Common myeloid progenitor, CD34-positive (primary cell): ENCODE measurements at regions not wholly inside any gene's neighbourhood (a gene's known extent, or its start where the extent isn't known, plus 50 kb on each side); places are given as distances from the start of the nearest gene placed in this dataset.

Experiments used
- CTCF ChIA-PET: fragments of 350-600 bp; sonication (Branson Sonifier 250); formaldehyde crosslinking; loops from one replicate; lab custom pipeline; 2021; ENCODE audit warnings: antibody characterized with exemption; lab: Charles Lee
- POLR2A ChIA-PET: fragments of 350-600 bp; sonication (Branson Sonifier 250); formaldehyde crosslinking; loops from one replicate; lab custom pipeline; 2021; ENCODE audit warnings: antibody characterized with exemption; lab: Charles Lee
- DNase-seq, 3 donors: peaks; one replicate each; pipeline versions ENCODE4 v3.0.0 to v3.0.0-alpha.2; 2013
- H3K27ac ChIP-seq, 2 experiments: 1 replicate in 1 of 2; 2 replicates in 1 of 2; pipeline ENCODE4 v1.7.0; 2013; ENCODE audit warnings: inconsistent platforms in 2 of 2, low read length in 2 of 2, mild to moderate bottlenecking in 2 of 2, low read depth in 1 of 2, moderate library complexity in 1 of 2; ENCODE audit not compliant: severe bottlenecking in 2 of 2, insufficient read depth in 1 of 2, poor library complexity in 1 of 2
- H3K27me3 ChIP-seq, 5 experiments: replicated peaks in 2 of 5; 1 replicate in 3 of 5; 2 replicates in 2 of 5; pipeline versions ENCODE4 v1.6.1 to v1.7.0; 2013; ENCODE audit warnings: low read length in 4 of 5, mild to moderate bottlenecking in 2 of 5, moderate library complexity in 2 of 5, inconsistent platforms in 1 of 5; ENCODE audit not compliant: insufficient read depth in 5 of 5, control insufficient read depth in 4 of 5
- H3K36me3 ChIP-seq, 4 experiments: 1 replicate in 2 of 4; 2 replicates in 2 of 4; pipeline versions ENCODE4 v1.6.1 to v1.7.0; 2013; ENCODE audit warnings: low read length in 3 of 4, control low read depth in 1 of 4, mild to moderate bottlenecking in 1 of 4; ENCODE audit not compliant: control insufficient read depth in 4 of 4, insufficient read depth in 4 of 4
- H3K4me1 ChIP-seq, 4 experiments: 1 replicate in 3 of 4; 2 replicates in 1 of 4; pipeline versions ENCODE4 v1.6.1 to v1.7.1; 2013; ENCODE audit warnings: low read length in 3 of 4, mild to moderate bottlenecking in 3 of 4, control low read depth in 1 of 4, inconsistent platforms in 1 of 4, moderate library complexity in 1 of 4; ENCODE audit not compliant: control insufficient read depth in 4 of 4, insufficient read depth in 4 of 4; ENCODE audit errors: control extremely low read depth in 1 of 4
- H3K4me3 ChIP-seq, 7 experiments: 1 replicate in 4 of 7; 2 replicates in 3 of 7; pipeline versions ENCODE4 v1.5.1 to v1.7.0; 2013; ENCODE audit warnings: mild to moderate bottlenecking in 7 of 7, low read length in 6 of 7, moderate library complexity in 6 of 7, inconsistent platforms in 2 of 7, low read depth in 2 of 7, control low read depth in 1 of 7; ENCODE audit not compliant: insufficient read depth in 4 of 7, control insufficient read depth in 1 of 7; ENCODE audit errors: extremely low read depth in 1 of 7
- H3K9me3 ChIP-seq, 5 experiments: 1 replicate in 4 of 5; 2 replicates in 1 of 5; pipeline versions ENCODE4 v1.6.1 to v1.7.1; 2013; ENCODE audit warnings: low read length in 4 of 5, mild to moderate bottlenecking in 2 of 5, inconsistent platforms in 1 of 5, low read depth in 1 of 5, moderate library complexity in 1 of 5; ENCODE audit not compliant: control insufficient read depth in 4 of 5, insufficient read depth in 2 of 5; ENCODE audit errors: control extremely low read depth in 1 of 5
- WGBS: methylation state at CpG from one replicate; pipeline ENCODE4 v1.1.5; 2013; ENCODE audit not compliant: insufficient coverage; 5-methylcytosine and 5-hydroxymethylcytosine counted together

GRCh38 chr6:156432543-156432942 is 344.6 kb upstream of the ARID1B start:
- DNase-seq: no peak
- H3K9me3 ChIP-seq: peaks cover 0 to 7% (median 2%) of the 10 kb centered on the region in 5 experiments
- H3K27me3 ChIP-seq: no peaks in the 10 kb centered on the region
- H3K4me1 ChIP-seq: peaks cover 0 to under 1% (median 0%) of the 10 kb centered on the region in 4 experiments
- ChIA-PET POLR2A (no interaction called here), CTCF (interaction anchor here (1.4 kb wide), 1 partner anchor 39 kb away, joined by 3 read pairs; no protein-coding TSS in a partner anchor)
- H3K36me3 ChIP-seq: no peaks in the 10 kb centered on the region
- H3K27ac ChIP-seq: no peak overlapping the region
- no peak overlapping the region for H3K4me3 ChIP-seq
- WGBS: 96% methylated on average over 3 of the region's 3 CpGs

- DNase-seq: no peak
- POLR2A ChIA-PET: interaction anchor here (0.7 kb wide), 1 partner anchor 501 kb away, joined by 3 read pairs; no protein-coding TSS in a partner anchor
- Histone ChIP-seq H3K36me3 (no peaks in the 10 kb centered on the region), H3K9me3 (peaks cover 0 to 7% (median 2%) of the 10 kb centered on the region in 5 experiments), H3K4me1 (peaks cover 0 to 16% (median 0%) of the 10 kb centered on the region in 4 experiments), H3K27me3 (no peaks in the 10 kb centered on the region), H3K4me3 (no peak overlapping the region), H3K27ac (no peak overlapping the region)
- no CpG with 5 or more reads among the region's 3 CpGs for WGBS
- CTCF ChIA-PET: no interaction called here
Measured at GRCh38 chr6:156430386-156430785, 346.8 kb upstream of the ARID1B start.

GRCh38 chr6:156427345-156427744 is 349.8 kb upstream of the ARID1B start:
- POLR2A ChIA-PET: no interaction called here
- Histone ChIP-seq H3K9me3 (peaks cover 0 to 7% (median 0%) of the 10 kb centered on the region in 5 experiments), H3K4me1 (peaks cover 8 to 41% (median 22%) of the 10 kb centered on the region in 4 experiments), H3K27ac (no peak overlapping the region), H3K27me3 (no peaks in the 10 kb centered on the region), H3K36me3 (no peaks in the 10 kb centered on the region), H3K4me3 (no peak overlapping the region)
- 20% methylated on average over 2 of the region's 2 CpGs for WGBS
- DNase-seq: peak; percentile 49 to 92 (median 90)
- CTCF ChIA-PET: interaction anchor here (1.0 to 1.3 kb wide), 2 partner anchors 10 to 165 kb away, joined by 3 read pairs; no protein-coding TSS in a partner anchor

- peaks cover 0 to 8% (median 6%) of the 10 kb centered on the region in 5 experiments for H3K9me3 ChIP-seq
- H3K4me1 ChIP-seq: peaks cover 8 to 43% (median 22%) of the 10 kb centered on the region in 4 experiments
- H3K36me3 ChIP-seq: no peaks in the 10 kb centered on the region
- H3K27ac ChIP-seq: no peak overlapping the region
- H3K27me3 ChIP-seq: no peaks in the 10 kb centered on the region
- 71% methylated on average over 3 of the region's 6 CpGs for whole genome bisulfite sequencing
- ChIA-PET CTCF (no interaction called here), POLR2A (no interaction called here)
- DNase-seq: peak; percentile 24 to 87 (median 77)
- H3K4me3 ChIP-seq: no peak overlapping the region
Measured at GRCh38 chr6:156425359-156426020, 351.7 kb upstream of the ARID1B start.

DNA sequence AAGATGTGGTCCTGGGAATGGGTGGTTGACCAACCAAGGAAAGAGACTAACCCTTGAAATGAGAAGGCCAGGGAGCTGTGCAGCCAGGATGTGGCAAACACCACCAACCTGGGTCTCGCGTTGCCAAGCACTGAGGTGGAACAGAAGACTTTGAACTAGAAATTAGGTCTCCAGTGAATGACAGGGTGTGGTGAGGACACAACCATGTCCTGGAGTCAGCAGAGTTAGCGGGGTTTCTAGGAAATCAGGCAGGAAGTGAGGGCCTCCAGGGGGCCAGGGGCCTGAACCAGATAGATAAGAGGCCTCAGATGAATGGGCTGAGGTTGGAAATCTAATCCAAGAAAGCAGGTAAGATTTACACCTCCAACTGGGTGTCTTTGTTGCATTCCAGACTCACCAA is 353.3 kb upstream of the ARID1B start:
- WGBS: 3% methylated on average over 3 of the region's 3 CpGs
- peak; percentile 48 to 92 (median 88) for DNase-seq
- H3K27ac ChIP-seq: no peak overlapping the region
- no peaks in the 10 kb centered on the region for H3K27me3 ChIP-seq
- peaks cover 8 to 43% (median 22%) of the 10 kb centered on the region in 4 experiments for H3K4me1 ChIP-seq
- peak overlapping the region in 3 of 7 experiments; percentile 20 to 43 (median 41) for H3K4me3 ChIP-seq
- ChIA-PET CTCF (interaction anchor here (1.3 to 1.7 kb wide), 2 partner anchors 12 to 148 kb away, joined by 3 read pairs; no protein-coding TSS in a partner anchor), POLR2A (interaction anchor here (0.8 kb wide), 1 partner anchor 144 kb away, joined by 3 read pairs; no protein-coding TSS in a partner anchor)
- H3K9me3 ChIP-seq: peaks cover 0 to 11% (median 0%) of the 10 kb centered on the region in 5 experiments
- no peaks in the 10 kb centered on the region for H3K36me3 ChIP-seq

DNA sequence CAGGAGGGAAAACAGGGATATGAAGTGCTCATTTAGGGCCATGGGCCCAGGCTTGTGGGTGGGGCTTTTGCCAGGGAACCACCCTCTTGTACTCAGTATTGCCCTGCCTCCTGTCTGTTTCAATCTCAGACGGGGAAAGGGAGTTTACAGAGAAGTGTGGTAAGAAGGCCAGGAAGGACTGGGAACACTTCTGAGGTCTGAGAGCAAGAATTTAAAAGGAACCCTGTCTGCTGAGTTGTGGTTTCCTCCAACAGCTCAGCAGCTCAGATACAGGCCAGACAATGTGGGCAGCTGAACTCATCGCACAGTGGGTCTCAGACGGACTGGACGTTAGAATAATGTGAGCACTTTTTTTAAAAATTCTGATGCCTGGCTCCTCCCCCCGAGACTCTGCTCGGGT is 354.1 kb upstream of the ARID1B start:
- peak; percentile 49 to 87 (median 77) for DNase-seq
- Histone ChIP-seq H3K27ac (peak overlapping the region; percentile 3 to 18), H3K4me1 (peaks cover 8 to 43% (median 22%) of the 10 kb centered on the region in 4 experiments), H3K4me3 (peak overlapping the region in 3 of 7 experiments; percentile 35 to 43 (median 41)), H3K27me3 (no peaks in the 10 kb centered on the region), H3K36me3 (no peaks in the 10 kb centered on the region), H3K9me3 (peaks cover 0 to 11% (median 0%) of the 10 kb centered on the region in 5 experiments)
- POLR2A ChIA-PET: interaction anchor here (0.8 kb wide), 1 partner anchor 143 kb away, joined by 3 read pairs; no protein-coding TSS in a partner anchor
- WGBS: 0% methylated on average over 6 of the region's 6 CpGs
- CTCF ChIA-PET: interaction anchor here (1.3 to 1.7 kb wide), 2 partner anchors 11 to 147 kb away, joined by 3 read pairs; no protein-coding TSS in a partner anchor

DNA sequence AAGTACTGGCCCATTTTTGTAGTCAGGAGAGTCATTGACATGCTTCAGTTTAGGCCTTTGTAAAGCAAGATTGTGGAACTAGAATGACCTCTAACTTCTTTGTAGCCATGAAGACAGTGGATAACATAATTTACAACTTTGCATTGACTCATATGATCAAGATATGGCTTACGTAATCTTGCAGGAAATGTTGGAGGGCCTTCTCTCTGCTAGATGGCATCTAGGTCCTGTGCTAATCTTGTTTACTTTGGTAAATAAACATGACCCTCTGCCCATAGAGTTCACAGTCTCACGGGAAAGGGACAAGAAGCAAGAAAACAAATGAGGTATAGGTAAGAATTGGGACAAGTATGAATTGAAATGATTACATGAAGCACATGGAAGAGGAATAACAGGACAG is 355.2 kb upstream of the ARID1B start:
- CTCF ChIA-PET: interaction anchor here (0.9 kb wide), 1 partner anchor 37 kb away, joined by 3 read pairs; no protein-coding TSS in a partner anchor
- no peak overlapping the region for H3K27ac ChIP-seq

More for the DNA sequence above, 355.2 kb upstream of the ARID1B start:
- H3K9me3 ChIP-seq: peaks cover 0 to 13% (median 0%) of the 10 kb centered on the region in 5 experiments
- H3K4me3 ChIP-seq: no peak overlapping the region
- DNase-seq: no peak
- POLR2A ChIA-PET: no interaction called here
- peaks cover 8 to 36% (median 22%) of the 10 kb centered on the region in 4 experiments for H3K4me1 ChIP-seq
- 100% methylated on average over 1 of the region's 2 CpGs for WGBS
- H3K36me3 ChIP-seq: no peaks in the 10 kb centered on the region
- H3K27me3 ChIP-seq: no peaks in the 10 kb centered on the region
